H9 (cell line): ENCODE measurements at regions not wholly inside any gene's neighbourhood (a gene's known extent, or its start where the extent isn't known, plus 50 kb on each side); places are given as distances from the start of the nearest gene placed in this dataset.
A peak's percentile ranks its signal among the peaks of the same experiment; 100 is the strongest.
"Not testable (repeated sequence)": the region's sequence is repeated elsewhere in the genome, so short reads cannot be mapped to it uniquely, and the experiment has no call there.

Experiments used
- DNase-seq: peaks from one replicate; pipeline ENCODE4 v3.0.0-alpha.2; 2017
- H2AFZ ChIP-seq: one replicate; pipeline ENCODE4 v1.6.1; 2013; ENCODE audit warnings: mild to moderate bottlenecking, low read length, control low read depth, moderate library complexity
- H2AK5ac ChIP-seq: 2 replicates; pipeline ENCODE4 v1.6.1; 2013; ENCODE audit warnings: low read length, control low read depth, mixed read lengths; ENCODE audit not compliant: insufficient read length
- H2BK120ac ChIP-seq: one replicate; pipeline ENCODE4 v1.6.1; 2013; ENCODE audit warnings: low read depth, mild to moderate bottlenecking, low read length, control low read depth, inconsistent platforms; ENCODE audit not compliant: poor library complexity, severe bottlenecking
- H2BK12ac ChIP-seq: 2 replicates; pipeline ENCODE4 v1.6.1; 2013; ENCODE audit warnings: low read length, control low read depth, mixed read lengths, low read depth; ENCODE audit not compliant: insufficient read length
- H2BK15ac ChIP-seq: 2 replicates; pipeline ENCODE4 v1.6.1; 2013; ENCODE audit warnings: low read depth, low read length, control low read depth
- H2BK20ac ChIP-seq: one replicate; pipeline ENCODE4 v1.6.1; 2013; ENCODE audit warnings: low read depth, mild to moderate bottlenecking, low read length, control low read depth, inconsistent platforms; ENCODE audit not compliant: poor library complexity, severe bottlenecking
- H2BK5ac ChIP-seq: 2 replicates; pipeline ENCODE4 v1.6.1; 2013; ENCODE audit warnings: low read length, control low read depth, mixed read lengths; ENCODE audit not compliant: insufficient read length
- H3K14ac ChIP-seq: 2 replicates; pipeline ENCODE4 v1.6.1; 2013; ENCODE audit warnings: low read length, control low read depth; ENCODE audit not compliant: insufficient read depth
- H3K18ac ChIP-seq: 2 replicates; pipeline ENCODE4 v1.6.1; 2013; ENCODE audit warnings: low read depth, mild to moderate bottlenecking, mixed read lengths, low read length, control low read depth; ENCODE audit not compliant: insufficient read length
- H3K23ac ChIP-seq: 2 replicates; pipeline ENCODE4 v1.6.1; 2013; ENCODE audit warnings: low read length, control low read depth, mixed read lengths, low read depth; ENCODE audit not compliant: insufficient read length
- H3K23me2 ChIP-seq: 2 replicates; pipeline ENCODE4 v1.6.1; 2013; ENCODE audit warnings: low read depth, mild to moderate bottlenecking, mixed read lengths, low read length, control low read depth; ENCODE audit not compliant: insufficient read length, poor library complexity, severe bottlenecking
- H3K27ac ChIP-seq: 2 replicates; pipeline ENCODE4 v1.5.1; 2013; ENCODE audit warnings: low read length, control low read depth, mixed read lengths, low read depth; ENCODE audit not compliant: insufficient read length
- H3K27me3 ChIP-seq: 2 replicates; pipeline ENCODE4 v1.6.1; 2013; ENCODE audit warnings: low read length, control low read depth, inconsistent platforms; ENCODE audit not compliant: insufficient read depth
- H3K4ac ChIP-seq: 2 replicates; pipeline ENCODE4 v1.6.1; 2013; ENCODE audit warnings: low read depth, mild to moderate bottlenecking, control low read depth, inconsistent platforms, low read length, moderate library complexity
- H3K4me1 ChIP-seq: 2 replicates; pipeline ENCODE4 v1.6.1; 2013; ENCODE audit warnings: low read length, control low read depth, inconsistent platforms; ENCODE audit not compliant: insufficient read depth
- H3K4me2 ChIP-seq: 2 replicates; pipeline ENCODE4 v1.6.1; 2013; ENCODE audit warnings: low read length, control low read depth, mixed read lengths; ENCODE audit not compliant: insufficient read length, insufficient read depth
- H3K56ac ChIP-seq: 2 replicates; pipeline ENCODE4 v1.6.1; 2013; ENCODE audit warnings: low read depth, mild to moderate bottlenecking, mixed read lengths, low read length, control low read depth; ENCODE audit not compliant: insufficient read length
- H3K79me1 ChIP-seq: 2 replicates; pipeline ENCODE4 v1.6.1; 2013; ENCODE audit warnings: low read depth, mild to moderate bottlenecking, moderate library complexity, low read length, control low read depth, inconsistent platforms; ENCODE audit not compliant: insufficient read depth, poor library complexity, severe bottlenecking
- H3K79me2 ChIP-seq: 2 replicates; pipeline ENCODE4 v1.6.1; 2013; ENCODE audit warnings: low read length, control low read depth, inconsistent platforms; ENCODE audit not compliant: insufficient read depth
- H3K9ac ChIP-seq: 2 replicates; pipeline ENCODE4 v1.6.1; 2013; ENCODE audit warnings: low read length, control low read depth, mixed read lengths; ENCODE audit not compliant: insufficient read length; ENCODE audit errors: extremely low read depth
- H3K9me3 ChIP-seq: one replicate; pipeline ENCODE4 v1.6.1; 2013; ENCODE audit warnings: low read depth, low read length, inconsistent platforms; ENCODE audit not compliant: control insufficient read depth
- H3T11ph ChIP-seq: one replicate; pipeline ENCODE4 v1.6.1; 2013; ENCODE audit warnings: mild to moderate bottlenecking, low read length, control low read depth, inconsistent platforms
- H4K20me1 ChIP-seq: one replicate; pipeline ENCODE4 v1.6.1; 2013; ENCODE audit not compliant: control insufficient read depth, insufficient read length, insufficient read depth
- H4K5ac ChIP-seq: 2 replicates; pipeline ENCODE4 v1.6.1; 2013; ENCODE audit warnings: low read depth, mild to moderate bottlenecking, mixed read lengths, low read length, control low read depth; ENCODE audit not compliant: insufficient read length
- H4K8ac ChIP-seq: replicated peaks from 2 replicates; pipeline ENCODE4 v1.6.1; 2013; ENCODE audit warnings: low read length, control low read depth, mixed read lengths, low read depth; ENCODE audit not compliant: insufficient read length
- H4K91ac ChIP-seq: 2 replicates; pipeline ENCODE4 v1.6.1; 2013; ENCODE audit warnings: low read depth, mild to moderate bottlenecking, moderate library complexity, mixed read lengths, low read length, control low read depth; ENCODE audit not compliant: insufficient read length
- H3K27ac Mint-ChIP-seq, 3 experiments: 2 replicates in 2 of 3; 3 replicates in 1 of 3; pipeline ENCODE4 v1.8.0; 2020 to 2021; ENCODE audit warnings: mixed read lengths in 3 of 3, mild to moderate bottlenecking in 1 of 3, moderate library complexity in 1 of 3
- H3K27me3 Mint-ChIP-seq: 2 replicates; pipeline ENCODE4 v1.8.0; 2021; ENCODE audit warnings: low read depth, mild to moderate bottlenecking, moderate library complexity, mixed read lengths
- H3K36me3 Mint-ChIP-seq, 3 experiments: 2 replicates in 2 of 3; 3 replicates in 1 of 3; pipeline ENCODE4 v1.8.0; 2020 to 2021; ENCODE audit warnings: low read depth in 3 of 3, mixed read lengths in 3 of 3; ENCODE audit not compliant: insufficient read depth in 1 of 3
- H3K4me1 Mint-ChIP-seq, 2 experiments: 2 replicates each; pipeline ENCODE4 v1.8.0; 2020; ENCODE audit warnings: mixed read lengths in 2 of 2
- H3K4me3 Mint-ChIP-seq, 2 experiments: 2 replicates in 1 of 2; 3 replicates in 1 of 2; pipeline ENCODE4 v1.8.0; 2020 to 2021; ENCODE audit warnings: mild to moderate bottlenecking in 2 of 2, mixed read lengths in 2 of 2, moderate library complexity in 1 of 2
- H3K9me3 Mint-ChIP-seq, 2 experiments: 2 replicates in 1 of 2; 3 replicates in 1 of 2; pipeline ENCODE4 v1.8.0; 2020; ENCODE audit warnings: mild to moderate bottlenecking in 2 of 2, mixed read lengths in 2 of 2, moderate library complexity in 1 of 2
- WGBS: extraction: QIAGEN DNeasy Blood & Tissue Kit; methylation state at CpG from one replicate; pipeline ENCODE4 v1.1.7; 2013; ENCODE audit warnings: missing lambda C conversion rate, low lambda C conversion rate, mixed read lengths; ENCODE audit not compliant: insufficient read length; ENCODE audit errors: extremely low coverage; 5-methylcytosine and 5-hydroxymethylcytosine counted together

- Mint-ChIP-seq H3K4me1 (peaks cover 50 to 51% of the 10 kb centered on the region in 2 experiments), H3K36me3 (peaks cover 8 to 17% (median 11%) of the 10 kb centered on the region in 3 experiments), H3K27ac (peak overlapping the region; percentile 8 to 83 (median 43); a peak in 2 of 7 replicates), H3K9me3 (peaks cover 11 to 15% of the 10 kb centered on the region in 2 experiments)
- WGBS: no CpG with 5 or more reads among the region's 9 CpGs
- H3K27me3 ChIP-seq, H3K23me2 ChIP-seq, H2BK5ac ChIP-seq, H3K4me1 ChIP-seq, H3K9ac ChIP-seq, H2BK120ac ChIP-seq, H3T11ph ChIP-seq, H3K18ac ChIP-seq, H3K4me3 Mint-ChIP-seq, H3K23ac ChIP-seq, H3K56ac ChIP-seq, H3K9me3 ChIP-seq, H3K79me2 ChIP-seq, H4K20me1 ChIP-seq, H2AFZ ChIP-seq, H2BK20ac ChIP-seq, H3K4ac ChIP-seq, H2AK5ac ChIP-seq, H2BK15ac ChIP-seq, H3K27me3 Mint-ChIP-seq, H3K79me1 ChIP-seq, H4K5ac ChIP-seq, H3K4me2 ChIP-seq, H2BK12ac ChIP-seq, H4K91ac ChIP-seq, H3K14ac ChIP-seq, H4K8ac ChIP-seq: not testable (repeated sequence)
- DNase-seq: peak; percentile 40
- peak overlapping the region; percentile 64 for H3K27ac ChIP-seq
These were observed 64.6 kb downstream of the RESF1 start for GRCh38 chr12:32023861-32024260.
